OCI-LY7 (cell line): ENCODE measurements at regions not wholly inside any gene's neighbourhood (a gene's known extent, or its start where the extent isn't known, plus 50 kb on each side); places are given as distances from the start of the nearest gene placed in this dataset.

Experiments used
- BruUV-seq: library from RNA; stranded (reverse); fragments of 400-500 nt; replicated peaks from 2 replicates; lab custom pipeline; 2021; lab: Mats Ljungman, UMichigan
- CTCF ChIA-PET: fragments of 300-600 bp; sonication (Branson Sonifier 250); formaldehyde crosslinking; loops from one replicate; lab custom pipeline; 2022; ENCODE audit warnings: antibody characterized with exemption; ENCODE audit not compliant: unreplicated experiment; lab: Charles Lee
- POLR2A ChIA-PET: fragments of 300-600 bp; sonication (Branson Sonifier 250); formaldehyde crosslinking; loops from one replicate; lab custom pipeline; 2022; ENCODE audit warnings: antibody characterized with exemption; lab: Charles Lee
- DNase-seq: peaks from one replicate; pipeline ENCODE4 v3.0.0-alpha.2; 2015; ENCODE audit warnings: low spot score
- H2AFZ ChIP-seq: fragments of 200-600 bp; sonication (generic), shearing (Covaris generic); 2 replicates; pipeline ENCODE4 v1.6.1; 2014; ENCODE audit warnings: mild to moderate bottlenecking, antibody characterized with exemption, low read length, moderate library complexity
- H3K27ac ChIP-seq: fragments of 200-600 bp; sonication (generic); 2 replicates; pipeline ENCODE4 v1.5.1; 2014; ENCODE audit warnings: mixed run types, low read depth, mild to moderate bottlenecking, moderate library complexity, low read length, inconsistent platforms; ENCODE audit not compliant: poor library complexity, severe bottlenecking
- H3K36me3 ChIP-seq: fragments of 200-600 bp; sonication (generic); 2 replicates; pipeline ENCODE4 v1.6.1; 2014; ENCODE audit warnings: mild to moderate bottlenecking, antibody characterized with exemption, low read length, moderate library complexity, mixed read lengths; ENCODE audit not compliant: insufficient read depth
- H3K4me1 ChIP-seq: fragments of 200-600 bp; sonication (generic); 2 replicates; pipeline ENCODE4 v1.5.1; 2014; ENCODE audit warnings: mild to moderate bottlenecking, low read length; ENCODE audit not compliant: insufficient read depth, poor library complexity, severe bottlenecking
- H3K4me2 ChIP-seq: fragments of 200-600 bp; sonication (generic); 2 replicates; pipeline ENCODE4 v1.6.1; 2014; ENCODE audit warnings: mild to moderate bottlenecking, low read length
- H3K4me3 ChIP-seq: fragments of 200-600 bp; sonication (generic); 2 replicates; pipeline ENCODE4 v1.5.1; 2014; ENCODE audit warnings: mild to moderate bottlenecking, low read depth, low read length; ENCODE audit not compliant: poor library complexity, severe bottlenecking
- H3K79me2 ChIP-seq: fragments of 200-600 bp; sonication (generic); 2 replicates; pipeline ENCODE4 v1.6.1; 2016; ENCODE audit warnings: low read depth, mild to moderate bottlenecking, low read length, moderate library complexity, mixed read lengths; ENCODE audit not compliant: insufficient read depth
- H3K9me2 ChIP-seq: fragments of 200-600 bp; sonication (generic); 2 replicates; pipeline ENCODE4 v1.6.1; 2016; ENCODE audit warnings: mild to moderate bottlenecking, low read length, mixed read lengths; ENCODE audit not compliant: insufficient read depth
- H3K9me3 ChIP-seq: fragments of 200-600 bp; sonication (generic); 2 replicates; pipeline ENCODE4 v1.6.1; 2014; ENCODE audit warnings: mild to moderate bottlenecking, mixed run types, low read length, mixed read lengths
- H4K20me1 ChIP-seq: fragments of 200-600 bp; sonication (generic); 2 replicates; pipeline ENCODE4 v1.6.1; 2014; ENCODE audit warnings: mild to moderate bottlenecking, antibody characterized with exemption, low read length, moderate library complexity, mixed read lengths; ENCODE audit not compliant: insufficient read depth
- EZH2phosphoT487 ChIP-seq: fragments of 200-600 bp; sonication (generic); IDR thresholded peaks from 2 replicates; pipeline ENCODE4 v1.6.1; 2018; ENCODE audit warnings: low read depth, borderline replicate concordance, mild to moderate bottlenecking, mixed run types, antibody characterized with exemption, low read length, moderate library complexity, mixed read lengths
- intact Hi-C: fragments of 100-400 bp; cut with micrococcal nuclease; formaldehyde crosslinking; loops from one replicate; pipeline ENCODE4 v1.10.0; 2022; ENCODE audit not compliant: unreplicated experiment
- TF ChIP-seq, protein P1 (sequence below): fragments of 200-600 bp; sonication (generic); conservative IDR thresholded peaks from 2 replicates; pipeline ENCODE4 v1.5.1; 2014; ENCODE audit warnings: mild to moderate bottlenecking, antibody characterized with exemption, low read length, moderate library complexity, mixed read lengths

DNA sequence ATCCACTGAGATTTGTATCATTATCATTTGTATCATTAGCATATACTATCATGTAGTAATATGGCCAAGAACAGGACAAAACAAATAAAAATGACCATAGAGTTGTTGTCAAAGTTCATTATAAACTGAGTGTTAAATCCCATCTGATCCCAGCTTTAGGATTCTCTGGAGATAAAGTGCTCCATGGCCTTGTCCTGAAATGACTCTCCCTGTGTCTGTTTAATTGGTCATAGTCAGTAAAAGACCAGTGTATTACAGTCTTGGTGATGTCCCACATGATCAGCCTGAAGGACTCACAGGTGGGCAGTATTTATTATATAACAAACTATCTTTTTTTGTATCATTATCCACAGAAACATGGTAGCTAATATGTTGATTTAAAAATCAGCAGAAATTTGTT, 361.6 kb downstream of the TMEM135 start:
- H3K9me3 ChIP-seq = no peaks in the 10 kb centered on the region
- H3K27ac ChIP-seq = no peak overlapping the region
- peaks cover 67% of the 10 kb centered on the region for H3K36me3 ChIP-seq
- no peak for TF ChIP-seq EZH2phosphoT487
- TF ChIP-seq, protein P1, sequence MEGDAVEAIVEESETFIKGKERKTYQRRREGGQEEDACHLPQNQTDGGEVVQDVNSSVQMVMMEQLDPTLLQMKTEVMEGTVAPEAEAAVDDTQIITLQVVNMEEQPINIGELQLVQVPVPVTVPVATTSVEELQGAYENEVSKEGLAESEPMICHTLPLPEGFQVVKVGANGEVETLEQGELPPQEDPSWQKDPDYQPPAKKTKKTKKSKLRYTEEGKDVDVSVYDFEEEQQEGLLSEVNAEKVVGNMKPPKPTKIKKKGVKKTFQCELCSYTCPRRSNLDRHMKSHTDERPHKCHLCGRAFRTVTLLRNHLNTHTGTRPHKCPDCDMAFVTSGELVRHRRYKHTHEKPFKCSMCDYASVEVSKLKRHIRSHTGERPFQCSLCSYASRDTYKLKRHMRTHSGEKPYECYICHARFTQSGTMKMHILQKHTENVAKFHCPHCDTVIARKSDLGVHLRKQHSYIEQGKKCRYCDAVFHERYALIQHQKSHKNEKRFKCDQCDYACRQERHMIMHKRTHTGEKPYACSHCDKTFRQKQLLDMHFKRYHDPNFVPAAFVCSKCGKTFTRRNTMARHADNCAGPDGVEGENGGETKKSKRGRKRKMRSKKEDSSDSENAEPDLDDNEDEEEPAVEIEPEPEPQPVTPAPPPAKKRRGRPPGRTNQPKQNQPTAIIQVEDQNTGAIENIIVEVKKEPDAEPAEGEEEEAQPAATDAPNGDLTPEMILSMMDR = no peak
- ChIA-PET POLR2A (interaction anchor here (0.7 to 1.2 kb wide), 2 partner anchors 14 to 16 kb away, joined by 3 to 5 read pairs; no protein-coding TSS in a partner anchor), CTCF (interaction anchor here (1.7 kb wide), 1 partner anchor 20 kb away, joined by 4 read pairs; no protein-coding TSS in a partner anchor)
- no peaks in the 10 kb centered on the region for H3K4me1 ChIP-seq
- no peaks in the 10 kb centered on the region for H3K9me2 ChIP-seq
- no peaks in the 10 kb centered on the region; the same call in 1 of the 2 replicates for H3K79me2 ChIP-seq
- H3K4me2 ChIP-seq = no peak overlapping the region
- intact Hi-C loops = no loop called here
- DNase-seq = no peak
- no peaks in the 10 kb centered on the region for H4K20me1 ChIP-seq
- BruUV-seq = no TSS peak
- no peak overlapping the region for H3K4me3 ChIP-seq
- no peak overlapping the region for H2AFZ ChIP-seq

DNA sequence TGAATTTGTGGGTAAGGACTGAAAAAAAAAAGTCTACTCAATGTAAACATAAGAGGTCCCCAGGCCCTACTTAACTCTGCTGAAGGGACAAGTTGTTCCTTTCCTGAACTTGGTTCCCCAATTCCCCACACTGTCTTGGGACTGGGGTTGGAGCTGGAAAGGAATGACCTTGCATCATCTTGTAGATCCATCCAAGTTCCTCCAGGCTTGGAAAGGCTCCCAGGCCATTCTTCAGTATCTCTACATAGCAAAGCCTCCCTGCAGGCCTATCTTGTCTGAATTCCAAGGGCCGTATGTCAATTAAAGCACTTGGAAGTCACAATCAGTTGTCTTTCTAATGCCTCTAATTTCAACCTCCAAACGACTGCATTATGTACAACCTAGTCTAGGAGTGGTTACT, 361.2 kb downstream of the TMEM135 start:
- Histone ChIP-seq H3K36me3 (peaks cover 67% of the 10 kb centered on the region), H3K27ac (no peak overlapping the region), H2AFZ (no peak overlapping the region), H4K20me1 (no peaks in the 10 kb centered on the region), H3K4me3 (no peak overlapping the region), H3K4me2 (no peak overlapping the region), H3K79me2 (no peaks in the 10 kb centered on the region; the same call in 1 of the 2 replicates), H3K9me3 (no peaks in the 10 kb centered on the region), H3K9me2 (no peaks in the 10 kb centered on the region), H3K4me1 (no peaks in the 10 kb centered on the region)
- POLR2A ChIA-PET = no interaction called here
- DNase-seq = no peak
- BruUV-seq = no TSS peak
- intact Hi-C loops = no loop called here
- TF ChIP-seq, protein P1 = no peak
- TF ChIP-seq EZH2phosphoT487 = no peak
- CTCF ChIA-PET = no interaction called here
